ENCODE measurements at regions not wholly inside any gene's neighbourhood (a gene's known extent, or its start where the extent isn't known, plus 50 kb on each side); places are given as distances from the start of the nearest gene placed in this dataset.
"Not testable (repeated sequence)": the region's sequence is repeated elsewhere in the genome, so short reads cannot be mapped to it uniquely, and the experiment has no call there.

DNA sequence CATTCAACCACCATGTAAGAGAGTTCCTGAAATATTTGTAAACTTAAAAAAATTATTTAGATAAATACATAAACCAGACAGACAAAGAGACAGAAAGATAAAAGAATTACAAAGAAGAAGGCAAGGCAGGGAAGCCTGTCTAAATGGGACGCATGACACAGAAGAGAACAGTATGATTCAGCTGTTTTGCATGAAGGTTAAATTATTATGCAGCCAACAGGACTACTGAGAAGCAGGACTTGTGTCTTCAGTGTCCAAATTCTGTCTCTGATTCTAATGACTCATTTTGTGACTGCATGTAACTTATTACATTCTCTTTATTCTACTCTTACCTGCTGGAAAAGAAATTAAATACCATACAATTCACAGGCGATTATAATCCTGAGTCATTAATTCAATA is 340.4 kb upstream of the KCNMB2 start:
- DNase-seq (ENCODE audit: low read depth in 2 of 2): no peak

DNA sequence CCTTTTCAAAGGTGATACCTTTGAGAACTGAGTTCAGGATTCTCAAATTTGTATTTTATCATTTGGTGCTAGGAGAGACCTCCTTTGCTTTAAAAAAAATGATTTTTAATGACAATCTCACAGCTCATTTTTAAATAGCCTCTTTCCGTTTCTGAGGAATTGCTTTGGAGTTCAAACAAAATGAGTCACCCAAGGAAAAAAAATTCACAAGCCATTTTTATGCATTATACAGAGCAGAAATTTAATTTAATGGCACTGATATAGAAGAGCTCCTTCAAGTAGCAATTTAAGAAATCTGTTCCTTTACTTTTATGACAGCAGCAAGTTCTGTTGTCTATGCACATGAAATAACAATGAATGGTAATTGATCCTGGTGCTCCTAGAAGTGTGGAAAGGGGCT is 337.9 kb upstream of the KCNMB2 start:
- DNase-seq (ENCODE audit: low read depth in 2 of 2): no peak

DNA sequence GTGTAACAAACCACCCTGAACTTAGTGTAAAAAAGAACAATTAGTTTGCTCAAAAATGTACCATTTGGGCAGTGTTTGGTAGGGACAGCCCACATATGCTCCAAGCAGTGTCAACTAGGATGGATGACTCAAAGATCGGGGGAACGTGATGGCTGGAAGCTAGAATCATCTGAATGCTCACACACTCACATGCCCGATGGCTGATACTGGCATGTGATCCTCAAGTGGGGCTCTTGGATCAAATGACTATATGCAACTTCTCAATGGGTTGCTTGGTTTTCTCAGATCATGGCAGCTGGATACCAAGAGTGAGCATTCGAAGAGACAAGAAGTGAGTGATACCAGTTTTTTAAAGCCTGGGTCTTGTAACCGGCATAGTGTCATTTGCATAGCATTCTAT is 335.9 kb upstream of the KCNMB2 start:
- no peak for DNase-seq (ENCODE audit: low read depth in 2 of 2)

GRCh38 chr3:178201714-178202113 is 334.5 kb upstream of the KCNMB2 start:
- no peak for DNase-seq (ENCODE audit: low read depth in 2 of 2)

DNA sequence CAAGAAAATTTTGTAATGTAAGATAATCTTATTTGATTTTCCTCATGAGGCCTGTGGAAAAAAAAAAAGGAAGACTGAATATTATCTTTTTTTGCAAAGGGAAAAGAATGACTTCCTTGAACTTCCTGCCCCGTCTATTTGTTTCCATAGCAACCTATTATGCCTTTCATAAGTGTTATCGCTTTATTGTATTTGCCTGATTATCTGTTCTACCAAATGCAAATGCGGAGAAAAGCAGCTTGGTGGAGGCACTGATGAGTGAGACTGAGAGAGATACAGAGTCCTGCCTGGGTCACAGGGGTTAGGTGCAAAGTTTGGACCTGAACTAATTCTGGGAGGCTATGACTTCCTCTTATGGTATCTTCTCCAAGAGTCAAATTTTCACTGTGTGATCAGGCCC is 334.0 kb upstream of the KCNMB2 start:
- DNase-seq (ENCODE audit: low read depth in 2 of 2): no peak

DNA sequence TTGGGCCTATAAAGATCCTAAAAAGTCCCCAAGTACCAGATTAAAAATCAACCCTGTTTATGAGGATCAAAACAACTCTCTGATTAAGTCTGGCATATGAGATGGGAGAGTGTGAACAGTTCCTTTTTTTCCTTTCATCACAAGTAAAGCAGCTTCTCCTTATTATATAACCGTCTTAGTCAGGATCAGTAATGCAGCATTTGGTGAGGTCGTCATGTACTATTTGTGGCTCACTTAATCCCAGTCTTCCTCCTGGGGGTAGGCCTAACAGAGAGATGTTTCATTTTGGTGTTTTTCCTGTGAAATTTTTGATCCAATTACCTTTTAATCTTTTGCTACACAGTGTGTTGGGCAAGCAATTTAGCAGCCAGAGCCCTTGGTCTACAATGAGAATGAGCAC is 333.1 kb upstream of the KCNMB2 start:
- no peak for DNase-seq (ENCODE audit: low read depth in 2 of 2)

- DNase-seq (ENCODE audit: low read depth in 2 of 2): no peak
Measured at GRCh38 chr3:178203650-178204049, 332.6 kb upstream of the KCNMB2 start.

DNA sequence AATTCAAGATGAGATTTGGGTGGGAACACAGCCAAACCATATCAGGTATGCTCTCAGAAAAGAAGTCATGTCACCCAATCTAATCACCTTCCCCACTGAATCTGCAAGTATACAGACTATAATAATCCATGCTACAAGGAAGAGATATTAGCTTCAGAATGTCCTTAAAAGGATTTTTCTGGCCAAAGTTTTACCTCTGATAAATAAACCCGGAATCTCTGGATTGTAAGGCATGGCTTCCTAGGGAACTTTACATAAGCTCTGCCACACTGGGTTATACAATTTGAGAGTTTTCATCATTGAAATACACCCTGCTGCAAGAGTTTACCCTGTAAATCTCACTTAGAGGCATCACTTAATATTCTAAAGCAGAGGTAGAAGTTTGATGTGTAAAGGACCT is 330.5 kb upstream of the KCNMB2 start:
- DNase-seq (ENCODE audit: low read depth in 2 of 2): peak; percentile 67 to 74

DNA sequence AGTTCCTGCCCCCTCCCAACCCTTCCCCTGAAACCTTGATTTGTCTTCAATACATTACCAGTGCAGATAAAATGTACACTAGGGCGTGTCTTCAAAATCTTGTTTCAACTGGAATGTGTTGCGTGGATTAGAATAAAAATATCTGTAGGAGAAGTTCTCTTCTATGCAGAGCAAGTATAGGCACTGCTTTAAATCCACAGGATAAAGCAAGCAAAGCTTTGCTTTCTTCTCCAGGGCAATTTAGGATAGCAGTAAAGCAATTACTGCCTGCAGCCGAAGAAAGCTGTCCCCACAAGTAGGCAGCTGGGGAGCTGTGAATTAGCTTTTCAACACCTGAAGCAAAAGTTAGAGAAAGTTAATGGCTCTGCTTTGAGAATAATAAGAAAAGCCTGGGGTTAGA is 329.7 kb upstream of the KCNMB2 start:
- no peak for DNase-seq (ENCODE audit: low read depth in 2 of 2)

GRCh38 chr3:178207161-178207560 is 329.1 kb upstream of the KCNMB2 start:
- not testable (repeated sequence) for DNase-seq (ENCODE audit: low read depth in 2 of 2)

- DNase-seq (ENCODE audit: low read depth in 2 of 2): not testable (repeated sequence)
Measured at GRCh38 chr3:178207627-178208026, 328.6 kb upstream of the KCNMB2 start.

DNA sequence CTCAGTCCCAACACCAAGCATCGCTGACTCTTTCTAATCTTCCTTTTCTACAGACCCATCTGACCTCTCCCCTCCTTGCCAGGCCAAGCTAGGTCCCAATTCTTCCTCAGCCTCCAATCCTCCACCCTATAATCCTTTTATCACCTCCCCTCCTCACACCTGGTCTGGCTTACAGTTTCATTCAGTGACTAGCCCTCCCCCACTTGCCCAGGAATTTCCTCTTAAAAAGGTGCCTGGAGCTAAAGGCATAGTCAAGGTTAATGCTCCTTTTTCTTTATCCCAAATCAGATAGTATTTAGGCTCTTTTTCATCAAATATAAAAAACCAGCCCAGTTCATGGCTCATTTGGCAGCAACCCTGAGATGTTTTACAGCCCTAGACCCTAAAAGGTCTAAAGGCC is 327.1 kb upstream of the KCNMB2 start:
- DNase-seq (ENCODE audit: low read depth in 2 of 2): not testable (repeated sequence)

GRCh38 chr3:178209618-178210017 is 326.6 kb upstream of the KCNMB2 start:
- not testable (repeated sequence) for DNase-seq (ENCODE audit: low read depth in 2 of 2)

DNA sequence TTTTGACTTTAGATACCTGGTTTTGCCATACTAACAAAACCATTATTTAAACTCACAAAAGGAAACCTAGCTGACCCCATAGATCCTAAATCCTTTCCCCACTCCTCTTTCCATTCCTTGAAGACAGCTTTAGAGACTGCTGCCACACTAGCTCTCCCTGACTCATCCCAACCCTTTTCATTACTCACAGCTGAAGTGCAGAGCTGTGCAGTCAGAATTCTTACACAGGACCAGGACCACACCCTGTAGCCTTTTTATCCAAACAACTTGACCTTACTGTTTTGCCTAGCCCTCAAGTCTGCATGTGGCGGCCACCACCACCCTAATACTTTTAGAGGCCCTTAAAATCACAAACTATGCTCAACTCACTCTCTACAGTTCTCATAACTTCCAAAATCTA is 325.1 kb upstream of the KCNMB2 start:
- not testable (repeated sequence) for DNase-seq (ENCODE audit: low read depth in 2 of 2)

DNA sequence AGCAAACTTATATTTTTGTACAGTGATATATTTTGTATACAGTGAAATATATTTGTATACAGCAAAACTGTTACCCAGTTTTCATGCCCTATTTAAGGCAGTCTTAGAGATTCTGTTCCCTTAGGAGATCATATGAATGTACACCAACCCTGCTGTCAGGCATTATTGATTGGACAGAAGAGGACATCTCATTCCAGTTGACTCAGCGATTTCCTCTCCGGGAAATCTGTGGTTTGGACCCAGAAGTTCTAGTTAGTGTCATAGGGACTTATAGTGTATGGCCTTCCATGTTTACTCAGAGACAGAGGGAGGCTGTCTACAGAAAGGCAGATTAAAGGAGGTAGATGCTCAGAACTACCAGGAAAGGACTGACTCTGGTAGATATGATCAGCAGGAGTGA is 318.8 kb upstream of the KCNMB2 start:
- no peak for DNase-seq (ENCODE audit: low read depth in 2 of 2)

- DNase-seq (ENCODE audit: low read depth in 2 of 2): no peak
Measured at GRCh38 chr3:178218231-178218630, 318.0 kb upstream of the KCNMB2 start.

GRCh38 chr3:178219661-178220060 is 316.6 kb upstream of the KCNMB2 start:
- not testable (repeated sequence) for DNase-seq (ENCODE audit: low read depth in 2 of 2)

- no peak for DNase-seq (ENCODE audit: low read depth in 2 of 2)
Measured at GRCh38 chr3:178223876-178224275, 312.4 kb upstream of the KCNMB2 start.

- DNase-seq (ENCODE audit: low read depth in 2 of 2): no peak
Measured at GRCh38 chr3:178226094-178226493, 310.1 kb upstream of the KCNMB2 start.

DNA sequence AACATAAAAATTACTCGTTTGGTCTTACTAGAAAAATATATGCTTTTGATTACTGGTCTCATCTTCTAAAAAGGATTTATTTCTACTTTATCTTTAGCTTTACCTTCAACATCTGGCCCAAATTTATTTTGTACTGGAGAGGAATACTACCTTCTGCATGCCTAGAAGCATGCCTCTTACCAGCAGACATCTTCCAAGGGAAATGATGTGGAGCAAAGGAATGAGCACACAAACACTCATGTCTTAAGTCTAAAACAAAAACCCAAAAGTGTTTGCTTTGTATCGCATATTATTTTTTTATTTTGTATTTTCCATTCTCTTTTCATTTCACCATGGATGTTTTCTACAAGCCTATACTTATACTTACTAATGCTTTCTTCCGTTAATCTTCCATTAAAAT is 304.6 kb upstream of the KCNMB2 start:
- DNase-seq (ENCODE audit: low read depth in 2 of 2): no peak

DNA sequence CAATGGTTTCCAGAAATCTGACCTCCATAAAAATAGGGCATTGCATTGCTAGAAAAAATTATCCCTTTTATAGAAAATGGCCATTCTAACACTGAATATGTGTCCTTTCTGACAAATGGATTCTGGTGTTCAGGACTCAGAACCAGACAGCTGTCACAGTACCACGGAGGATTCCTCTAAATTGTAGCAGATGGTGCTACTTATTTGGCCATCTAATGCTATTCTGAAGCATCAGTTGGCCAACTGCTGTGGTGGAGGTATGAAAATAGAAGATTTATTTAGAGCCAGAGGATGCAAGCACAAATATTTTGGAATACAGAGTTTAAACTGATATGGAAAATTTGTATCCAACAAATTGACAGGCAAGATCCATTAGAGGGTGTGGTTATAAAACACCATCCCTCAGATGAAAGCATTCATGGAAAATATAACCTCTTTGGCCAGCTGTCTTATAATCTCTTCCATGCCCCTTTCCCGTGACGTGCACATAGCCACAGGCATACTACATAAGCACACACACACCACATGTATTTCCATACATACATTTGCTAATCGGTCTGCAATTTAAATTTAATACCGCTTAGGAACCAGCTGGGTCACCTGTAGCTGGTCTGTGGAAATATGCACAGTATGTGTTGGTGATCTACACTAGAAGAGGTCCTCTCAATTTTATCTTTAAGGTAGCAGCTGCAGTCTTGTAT is 302.7 kb upstream of the KCNMB2 start:
- no peak for DNase-seq (ENCODE audit: low read depth in 2 of 2)

DNA sequence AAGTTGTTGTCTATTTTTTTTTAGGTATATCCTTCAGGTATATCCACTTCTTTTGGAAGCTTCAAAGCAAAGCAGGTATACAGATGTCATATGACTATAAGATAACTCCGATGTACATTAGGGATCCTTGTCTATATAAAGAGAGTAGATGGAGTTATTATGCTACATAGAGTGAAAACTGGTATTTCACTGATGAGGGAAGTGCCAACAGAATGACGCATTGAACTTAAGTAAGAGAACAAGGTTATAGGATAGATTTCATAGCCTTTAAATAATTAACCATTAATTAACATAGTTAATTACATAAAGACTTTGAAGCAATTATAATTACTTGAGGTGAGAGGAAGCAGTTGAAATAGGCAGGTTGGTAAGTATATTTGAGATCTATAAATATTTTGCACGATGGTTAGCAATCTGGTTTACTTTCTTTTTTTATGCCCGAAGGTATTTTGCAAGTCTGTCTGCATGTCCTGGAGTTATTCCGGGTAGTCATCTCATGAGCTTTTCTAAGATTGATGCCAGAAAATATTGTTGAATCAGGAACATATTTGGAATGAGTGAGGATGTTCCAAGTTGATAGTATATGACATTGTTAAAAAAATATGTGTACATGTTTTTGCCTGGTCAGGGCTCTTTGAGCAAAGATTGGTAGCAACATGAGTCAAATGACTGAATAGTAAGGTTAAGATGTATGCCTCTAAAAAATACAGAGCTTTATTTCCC is 299.5 kb upstream of the KCNMB2 start:
- peak; percentile 52 to 55 for DNase-seq (ENCODE audit: low read depth in 2 of 2)

- no peak for DNase-seq (ENCODE audit: low read depth in 2 of 2)
Measured at GRCh38 chr3:178238179-178238578, 298.1 kb upstream of the KCNMB2 start.

Data from fibroblast of skin of left biceps (primary cell).